Small intestine (tissue), 7 donors: ENCODE measurements at regions not wholly inside any gene's neighbourhood (a gene's known extent, or its start where the extent isn't known, plus 50 kb on each side); places are given as distances from the start of the nearest gene placed in this dataset.

Experiments
- DNase-seq, 2 donors: peaks; one replicate each; pipeline versions ENCODE4 v3.0.0 to v3.0.0-alpha.2; 2013
- FAIRE-seq: peaks from 2 replicates; lab custom pipeline; 2012; peaks lifted over from hg19 to GRCh38; lab: Jason Lieb, UNC
- H3K27ac ChIP-seq, 3 donors: one replicate each; pipeline ENCODE4 v1.5.1; 2013; ENCODE audit warnings: low read length in 2 of 3, mild to moderate bottlenecking in 2 of 3, control low read depth in 1 of 3, inconsistent platforms in 1 of 3, low read depth in 1 of 3, moderate library complexity in 1 of 3
- H3K27me3 ChIP-seq, 3 donors: one replicate each; pipeline ENCODE4 v1.6.1; 2013; ENCODE audit warnings: low read length in 3 of 3, inconsistent platforms in 1 of 3; ENCODE audit not compliant: control insufficient read depth in 3 of 3, insufficient read depth in 3 of 3
- H3K36me3 ChIP-seq, 3 donors: one replicate each; pipeline ENCODE4 v1.6.1; 2013; ENCODE audit warnings: low read length in 3 of 3, inconsistent platforms in 1 of 3, low read depth in 1 of 3, mild to moderate bottlenecking in 1 of 3, moderate library complexity in 1 of 3; ENCODE audit not compliant: control insufficient read depth in 3 of 3, insufficient read depth in 2 of 3
- H3K4me1 ChIP-seq, 3 donors: one replicate each; pipeline ENCODE4 v1.6.1; 2013; ENCODE audit warnings: low read length in 2 of 3, inconsistent platforms in 1 of 3, low read depth in 1 of 3, mild to moderate bottlenecking in 1 of 3, moderate library complexity in 1 of 3; ENCODE audit not compliant: control insufficient read depth in 3 of 3, insufficient read depth in 2 of 3
- H3K4me3 ChIP-seq, 3 donors: one replicate each; pipeline ENCODE4 v1.5.1; 2013; ENCODE audit warnings: low read length in 3 of 3, control low read depth in 1 of 3, inconsistent platforms in 1 of 3, low read depth in 1 of 3, mild to moderate bottlenecking in 1 of 3, moderate library complexity in 1 of 3
- H3K9me3 ChIP-seq, 2 donors: one replicate each; pipeline ENCODE4 v1.6.1; 2013; ENCODE audit warnings: low read depth in 1 of 2, low read length in 1 of 2; ENCODE audit not compliant: control insufficient read depth in 2 of 2, insufficient read depth in 1 of 2
- WGBS, 3 donors: extraction: QIAGEN DNeasy Blood & Tissue Kit; methylation state at CpG; one replicate each; pipeline ENCODE4 v1.1.7; 2013; 5-methylcytosine and 5-hydroxymethylcytosine counted together
- donor health status: healthy with polysubstance abuse.
- donor health status: control.
- donor health status: control.
- donor health status: Bipolar disorder and iron deficiency.
- donor health status: healthy.

- 39 to 66% (median 45%) methylated on average over 7 of the region's 7 CpGs for WGBS, 3 donors
- Histone ChIP-seq H3K9me3 (peaks cover 0 to 11% of the 10 kb centered on the region in 2 donors), H3K27ac (no peak overlapping the region), H3K27me3 (peaks cover 0 to 19% (median 4%) of the 10 kb centered on the region in 3 donors), H3K4me3 (no peak overlapping the region), H3K4me1 (peaks cover 1 to 33% (median 3%) of the 10 kb centered on the region in 3 donors), H3K36me3 (no peaks in the 10 kb centered on the region)
- FAIRE-seq: no peak
- DNase-seq: no peak
These were observed 179.0 kb downstream of the C9orf50 start for GRCh38 chr9:129441852-129442251.

DNA sequence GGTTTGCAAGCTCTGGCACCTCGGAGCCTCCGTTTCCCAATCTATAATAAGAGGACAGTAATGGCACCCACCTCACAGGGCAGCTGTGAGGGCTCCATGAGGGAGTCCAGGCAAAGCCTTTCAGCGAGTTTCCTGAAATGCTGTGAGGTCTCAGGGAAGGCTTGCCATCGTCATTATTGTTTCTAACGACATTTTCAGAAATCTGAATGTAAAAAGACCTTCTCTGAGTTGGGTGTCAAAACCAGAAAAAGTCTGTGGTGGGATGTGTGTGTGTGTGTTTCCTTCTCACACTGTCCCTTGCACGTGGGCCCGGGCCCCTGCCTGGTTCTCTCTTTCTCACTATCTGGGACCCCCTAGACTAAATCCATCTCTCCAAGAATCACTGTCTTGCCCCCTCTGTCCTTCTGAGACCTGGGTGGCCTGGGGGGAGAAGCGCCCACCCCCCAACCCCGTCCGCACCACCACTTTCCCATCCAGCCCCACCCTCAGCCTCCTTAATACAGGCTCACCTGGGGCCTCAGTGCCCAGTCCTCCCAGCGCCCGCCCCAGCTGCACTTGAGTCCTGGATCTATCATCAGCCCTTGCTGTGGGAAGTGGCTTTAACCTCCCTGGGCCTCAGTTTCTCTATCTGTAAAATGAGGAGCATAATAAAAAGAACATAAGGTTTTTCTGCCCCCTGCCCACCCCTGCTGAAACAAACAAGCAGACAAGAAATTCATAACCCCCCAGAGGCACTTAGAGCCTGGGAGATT, 180.3 kb downstream of the C9orf50 start:
- FAIRE-seq: no peak
- 68 to 78% (median 74%) methylated on average over 12 of the region's 12 CpGs for WGBS, 3 donors
- Histone ChIP-seq H3K27me3 (peaks cover 0 to 28% (median 4%) of the 10 kb centered on the region in 3 donors), H3K4me3 (no peak overlapping the region), H3K9me3 (peaks cover 0 to 5% of the 10 kb centered on the region in 2 donors), H3K36me3 (no peaks in the 10 kb centered on the region), H3K4me1 (peaks cover 1 to 37% (median 3%) of the 10 kb centered on the region in 3 donors), H3K27ac (no peak overlapping the region)
- DNase-seq: no peak

GRCh38 chr9:129439242-129439641, 181.7 kb downstream of the C9orf50 start:
- Histone ChIP-seq H3K9me3 (peaks cover 0 to 6% of the 10 kb centered on the region in 2 donors), H3K27ac (no peak overlapping the region), H3K27me3 (peaks cover 0 to 28% (median 4%) of the 10 kb centered on the region in 3 donors), H3K4me3 (no peak overlapping the region), H3K36me3 (no peaks in the 10 kb centered on the region), H3K4me1 (peaks cover 1 to 34% (median 3%) of the 10 kb centered on the region in 3 donors)
- DNase-seq (no peak), FAIRE-seq (no peak)
- WGBS, 3 donors: 53 to 77% (median 58%) methylated on average over 6 of the region's 6 CpGs

- peaks cover 1 to 21% (median 3%) of the 10 kb centered on the region in 3 donors for H3K4me1 ChIP-seq
- DNase-seq (peak in 1 of 2 donors; percentile 42), FAIRE-seq (no peak)
- H3K27me3 ChIP-seq: peaks cover 0 to 28% (median 4%) of the 10 kb centered on the region in 3 donors
- H3K27ac ChIP-seq: peak overlapping the region in 1 of 3 donors; percentile 55
- peak overlapping the region; percentile 19 to 57 (median 50) for H3K4me3 ChIP-seq
- peaks cover 0 to 11% of the 10 kb centered on the region in 2 donors for H3K9me3 ChIP-seq
- 10 to 16% (median 14%) methylated on average over 25 of the region's 25 CpGs for WGBS, 3 donors
- H3K36me3 ChIP-seq: no peaks in the 10 kb centered on the region
These were observed 183.1 kb downstream of the C9orf50 start for GRCh38 chr9:129437626-129438323.

- no peaks in the 10 kb centered on the region for H3K36me3 ChIP-seq
- DNase-seq (peak in 1 of 2 donors; percentile 84), FAIRE-seq (no peak)
- peaks cover 0 to 28% (median 4%) of the 10 kb centered on the region in 3 donors for H3K27me3 ChIP-seq
- peak overlapping the region in 2 of 3 donors; percentile 8 to 55 for H3K27ac ChIP-seq
- peak overlapping the region; percentile 19 to 57 (median 50) for H3K4me3 ChIP-seq
- H3K4me1 ChIP-seq: peaks cover 1 to 19% (median 3%) of the 10 kb centered on the region in 3 donors
- 3 to 15% (median 11%) methylated on average over 67 to 78 of the region's 78 CpGs for WGBS, 3 donors
- H3K9me3 ChIP-seq: peaks cover 0 to 11% of the 10 kb centered on the region in 2 donors
These were observed 183.9 kb downstream of the C9orf50 start for GRCh38 chr9:129436751-129437625.

- DNase-seq (no peak), FAIRE-seq (no peak)
- Histone ChIP-seq H3K27ac (no peak overlapping the region), H3K4me1 (peaks cover 1 to 19% (median 3%) of the 10 kb centered on the region in 3 donors), H3K36me3 (no peaks in the 10 kb centered on the region), H3K27me3 (peaks cover 0 to 28% (median 4%) of the 10 kb centered on the region in 3 donors), H3K9me3 (peaks cover 0 to 11% of the 10 kb centered on the region in 2 donors), H3K4me3 (no peak overlapping the region)
- 42 to 62% (median 51%) methylated on average over 29 to 30 of the region's 30 CpGs for WGBS, 3 donors
These were observed 184.7 kb downstream of the C9orf50 start for GRCh38 chr9:129435988-129436717.

- no peak overlapping the region for H3K4me3 ChIP-seq
- no peak for DNase-seq
- no peak for FAIRE-seq
- WGBS, 3 donors: 63 to 73% (median 64%) methylated on average over 12 of the region's 12 CpGs
- peaks cover 0 to 28% (median 4%) of the 10 kb centered on the region in 3 donors for H3K27me3 ChIP-seq
- H3K27ac ChIP-seq: no peak overlapping the region
- peaks cover 1 to 19% (median 3%) of the 10 kb centered on the region in 3 donors for H3K4me1 ChIP-seq
- H3K9me3 ChIP-seq: peaks cover 0 to 11% of the 10 kb centered on the region in 2 donors
- H3K36me3 ChIP-seq: no peaks in the 10 kb centered on the region
These were observed 185.6 kb downstream of the C9orf50 start for GRCh38 chr9:129435291-129435690.
